SK-N-SH treated with all-trans-retinoic acid at 6 μM for 48 hours (cell line): ENCODE measurements at regions not wholly inside any gene's neighbourhood (a gene's known extent, or its start where the extent isn't known, plus 50 kb on each side); places are given as distances from the start of the nearest gene placed in this dataset.

Experiments
- ARNTL ChIP-seq: fragments of 450-650 bp; formaldehyde crosslinking; IDR thresholded peaks from 2 replicates; pipeline ENCODE4 v1.5.0; 2020; ENCODE audit warnings: low read depth, mild to moderate bottlenecking, moderate library complexity, borderline replicate concordance
- ESRRG ChIP-seq: fragments of 250-450 bp; sonication (Bioruptor Pico); IDR thresholded peaks from 2 replicates; pipeline ENCODE4 v1.6.1; 2021; ENCODE audit warnings: mild to moderate bottlenecking
- GLIS3 ChIP-seq: fragments of 250-450 bp; sonication (Bioruptor Pico); IDR thresholded peaks from 2 replicates; pipeline ENCODE4 v1.5.0; 2020; ENCODE audit warnings: mild to moderate bottlenecking, moderate library complexity
- ISL1 ChIP-seq: fragments of 250-450 bp; sonication (Bioruptor Pico); IDR thresholded peaks from 2 replicates; pipeline ENCODE4 v2.1.2; 2022; ENCODE audit warnings: mild to moderate bottlenecking, moderate library complexity
- SNAI2 ChIP-seq: fragments of 250-450 bp; sonication (Bioruptor Pico); IDR thresholded peaks from 2 replicates; pipeline ENCODE4 v1.5.0; 2020; ENCODE audit warnings: mild to moderate bottlenecking, moderate library complexity
- ZC3H10 ChIP-seq: fragments of 250-450 bp; sonication (Bioruptor Pico); IDR thresholded peaks from 2 replicates; pipeline ENCODE4 v1.5.1; 2021; ENCODE audit warnings: mild to moderate bottlenecking, moderate library complexity
- ZFP3 ChIP-seq: fragments of 250-450 bp; sonication (Bioruptor Pico); IDR thresholded peaks from 2 replicates; pipeline ENCODE4 v1.5.0; 2020; ENCODE audit warnings: mild to moderate bottlenecking, moderate library complexity
- ZFP30 ChIP-seq: fragments of 450-650 bp; formaldehyde crosslinking; IDR thresholded peaks from 2 replicates; pipeline ENCODE4 v1.5.0; 2022; ENCODE audit warnings: mild to moderate bottlenecking, moderate library complexity
- TF ChIP-seq, protein P1 (sequence below): fragments of 250-450 bp; sonication (Bioruptor Pico); IDR thresholded peaks from 2 replicates; pipeline ENCODE4 v1.8.0; 2020; ENCODE audit warnings: mild to moderate bottlenecking, moderate library complexity, borderline replicate concordance

DNA sequence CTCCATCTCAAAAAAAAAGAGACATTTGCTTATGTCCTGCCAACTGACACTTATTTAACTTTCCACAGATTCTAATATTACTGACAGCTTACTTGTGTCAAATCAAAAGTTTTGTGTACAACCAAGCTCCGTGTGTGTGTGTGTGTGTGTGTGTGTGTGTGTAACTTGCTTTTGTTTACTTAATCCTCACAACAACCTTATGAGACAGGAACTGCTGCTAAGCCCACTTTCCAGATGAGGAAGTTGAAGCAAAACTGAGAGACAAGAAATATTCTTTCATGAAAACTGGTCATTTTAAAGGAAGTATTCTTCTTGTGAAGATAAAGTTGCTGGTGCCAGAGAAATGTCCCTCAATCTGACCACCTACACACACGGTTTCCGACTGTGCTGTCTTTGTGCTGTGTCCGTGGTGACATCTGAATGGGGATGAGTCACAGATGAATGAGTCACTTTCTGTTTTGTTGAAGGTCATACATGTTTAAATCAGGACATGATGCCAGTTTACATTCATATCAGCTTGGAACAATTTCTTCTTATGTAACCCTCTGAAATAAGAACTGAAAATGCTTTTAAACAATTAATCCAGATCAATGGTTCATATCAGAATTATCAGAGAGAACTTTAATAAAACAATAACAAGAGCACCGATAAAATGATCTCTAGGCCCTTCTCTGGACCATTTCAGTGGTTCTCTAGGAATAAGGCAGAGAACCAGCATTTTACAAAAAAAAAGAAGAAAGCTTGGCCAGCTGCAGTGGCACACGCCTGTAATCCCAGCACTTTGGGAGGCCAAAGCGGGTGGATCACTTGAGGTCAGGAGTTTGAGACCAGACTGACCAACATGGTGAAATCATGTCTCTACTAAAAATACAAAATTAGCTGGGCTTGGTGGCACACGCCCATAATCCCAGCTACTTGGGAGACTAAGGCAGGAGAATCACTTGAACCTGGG, 95.5 kb downstream of the THNSL2 start:
- TF ChIP-seq ISL1 (no peak), SNAI2 (no peak), GLIS3 (CRISPR knock-in tag) (no peak), ARNTL (CRISPR knock-in tag) (no peak), ZFP3 (CRISPR knock-in tag) (no peak), ZFP30 (CRISPR knock-in tag) (no peak), ZC3H10 (CRISPR knock-in tag) (no peak), ESRRG (CRISPR knock-in tag) (no peak)
- TF ChIP-seq, protein P1, sequence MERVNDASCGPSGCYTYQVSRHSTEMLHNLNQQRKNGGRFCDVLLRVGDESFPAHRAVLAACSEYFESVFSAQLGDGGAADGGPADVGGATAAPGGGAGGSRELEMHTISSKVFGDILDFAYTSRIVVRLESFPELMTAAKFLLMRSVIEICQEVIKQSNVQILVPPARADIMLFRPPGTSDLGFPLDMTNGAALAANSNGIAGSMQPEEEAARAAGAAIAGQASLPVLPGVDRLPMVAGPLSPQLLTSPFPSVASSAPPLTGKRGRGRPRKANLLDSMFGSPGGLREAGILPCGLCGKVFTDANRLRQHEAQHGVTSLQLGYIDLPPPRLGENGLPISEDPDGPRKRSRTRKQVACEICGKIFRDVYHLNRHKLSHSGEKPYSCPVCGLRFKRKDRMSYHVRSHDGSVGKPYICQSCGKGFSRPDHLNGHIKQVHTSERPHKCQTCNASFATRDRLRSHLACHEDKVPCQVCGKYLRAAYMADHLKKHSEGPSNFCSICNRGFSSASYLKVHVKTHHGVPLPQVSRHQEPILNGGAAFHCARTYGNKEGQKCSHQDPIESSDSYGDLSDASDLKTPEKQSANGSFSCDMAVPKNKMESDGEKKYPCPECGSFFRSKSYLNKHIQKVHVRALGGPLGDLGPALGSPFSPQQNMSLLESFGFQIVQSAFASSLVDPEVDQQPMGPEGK, result no peak
